A673 (cell line): ENCODE measurements at regions not wholly inside any gene's neighbourhood (a gene's known extent, or its start where the extent isn't known, plus 50 kb on each side); places are given as distances from the start of the nearest gene placed in this dataset.

Experiments
- EZH2 ChIP-seq: fragments of 200-600 bp; sonication (generic); IDR thresholded peaks from 2 replicates; pipeline ENCODE4 v1.6.1; 2017; ENCODE audit warnings: borderline replicate concordance, low read depth, mild to moderate bottlenecking, mixed read lengths, antibody characterized with exemption, low read length; ENCODE audit not compliant: poor library complexity, severe bottlenecking
- TF ChIP-seq, protein P1 (sequence below): fragments of 300-800, 200-600 bp; sonication (generic); conservative IDR thresholded peaks from 2 replicates; pipeline ENCODE4 v1.5.1; 2017; ENCODE audit warnings: low read depth, mild to moderate bottlenecking, antibody characterized with exemption, low read length, moderate library complexity, mixed read lengths

DNA sequence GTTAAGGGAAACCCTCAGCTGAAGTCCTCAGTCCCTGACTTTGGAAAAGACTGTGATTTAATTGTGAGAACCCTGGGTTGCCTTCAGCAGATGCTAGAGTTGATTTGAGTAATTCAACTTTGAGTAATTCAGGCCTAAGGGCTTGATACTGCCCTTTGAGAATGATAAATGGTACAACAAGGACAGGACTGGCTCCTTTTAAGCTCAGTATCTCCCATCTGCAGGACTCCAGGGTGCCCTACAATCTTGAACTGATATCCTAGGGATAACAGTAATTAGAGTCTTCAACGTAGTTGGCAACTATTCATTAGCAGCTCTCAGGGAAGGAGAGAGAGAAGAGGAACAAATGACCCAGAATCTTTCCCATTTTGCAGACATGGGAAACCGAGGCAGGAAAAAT is 186.4 kb downstream of the GATA3 start:
- TF ChIP-seq, protein P1, sequence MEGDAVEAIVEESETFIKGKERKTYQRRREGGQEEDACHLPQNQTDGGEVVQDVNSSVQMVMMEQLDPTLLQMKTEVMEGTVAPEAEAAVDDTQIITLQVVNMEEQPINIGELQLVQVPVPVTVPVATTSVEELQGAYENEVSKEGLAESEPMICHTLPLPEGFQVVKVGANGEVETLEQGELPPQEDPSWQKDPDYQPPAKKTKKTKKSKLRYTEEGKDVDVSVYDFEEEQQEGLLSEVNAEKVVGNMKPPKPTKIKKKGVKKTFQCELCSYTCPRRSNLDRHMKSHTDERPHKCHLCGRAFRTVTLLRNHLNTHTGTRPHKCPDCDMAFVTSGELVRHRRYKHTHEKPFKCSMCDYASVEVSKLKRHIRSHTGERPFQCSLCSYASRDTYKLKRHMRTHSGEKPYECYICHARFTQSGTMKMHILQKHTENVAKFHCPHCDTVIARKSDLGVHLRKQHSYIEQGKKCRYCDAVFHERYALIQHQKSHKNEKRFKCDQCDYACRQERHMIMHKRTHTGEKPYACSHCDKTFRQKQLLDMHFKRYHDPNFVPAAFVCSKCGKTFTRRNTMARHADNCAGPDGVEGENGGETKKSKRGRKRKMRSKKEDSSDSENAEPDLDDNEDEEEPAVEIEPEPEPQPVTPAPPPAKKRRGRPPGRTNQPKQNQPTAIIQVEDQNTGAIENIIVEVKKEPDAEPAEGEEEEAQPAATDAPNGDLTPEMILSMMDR: no peak
- no peak for TF ChIP-seq EZH2
